ENCODE measurements at regions not wholly inside any gene's neighbourhood (a gene's known extent, or its start where the extent isn't known, plus 50 kb on each side); places are given as distances from the start of the nearest gene placed in this dataset.

DNA sequence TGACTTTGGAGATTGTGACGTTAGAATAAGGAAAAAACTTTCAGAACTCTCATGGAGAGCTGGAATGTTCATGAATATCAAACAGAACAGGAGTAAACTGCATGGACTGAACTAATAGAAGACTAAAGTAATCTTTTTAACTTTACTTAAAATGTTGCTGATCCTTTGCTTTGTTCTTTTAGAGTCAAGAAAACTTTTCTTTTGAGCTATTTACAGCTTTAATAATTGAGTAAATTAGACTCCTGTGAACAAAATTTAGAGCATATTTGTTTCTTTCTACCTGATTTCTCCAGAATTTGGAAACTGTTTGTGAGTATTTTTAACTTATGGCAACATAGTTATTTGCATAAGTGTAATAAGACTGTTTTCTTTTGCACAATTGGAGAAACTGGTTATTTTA, 146.3 kb downstream of the CDCA7 start:
- no peaks in the 10 kb centered on the region for H4K20me1 ChIP-seq (ENCODE audit: insufficient read depth, low read length)
- no peak overlapping the region for H3K4me2 ChIP-seq (ENCODE audit: low read depth, low read length)
- no peaks in the 10 kb centered on the region for H3K36me3 ChIP-seq (replicated peaks in 1 of 2; ENCODE audit: control insufficient read depth in 1 of 2, insufficient read depth in 2 of 2, low read length in 2 of 2)
- DNase-seq (ENCODE audit: low spot score) (no peak), FAIRE-seq (no peak), ATAC-seq (no peak)
- ChIA-PET CTCF (ENCODE audit: low intra/inter-chr PET ratio, low total read pairs) (no interaction called here), POLR2A (no interaction called here)
- in situ Hi-C loops (cut with HindIII; ENCODE audit: extremely low pct_ligation_motif_present, low pct_unique_long_range_greater_than_20kb) = no loop called here
- H2AFZ ChIP-seq (ENCODE audit: low read length) = no peak overlapping the region
- no peak overlapping the region for H3K27ac ChIP-seq (ENCODE audit: extremely low read length, insufficient read depth, low read length)
- no peaks in the 10 kb centered on the region for H3K27me3 ChIP-seq (ENCODE audit: control insufficient read depth in 1 of 2, insufficient read depth in 2 of 2, low read length in 2 of 2)
- BruUV-seq (replicated peaks) = no TSS peak
- H3K4me3 ChIP-seq (replicated peaks in 1 of 3; ENCODE audit: insufficient read depth in 1 of 3, low read depth in 2 of 3, low read length in 3 of 3) = no peak overlapping the region
- TF ChIP-seq RELA (CRISPR knock-in tag; IDR thresholded peaks at IDR 0.05) = no peak
- TF ChIP-seq, protein P1, sequence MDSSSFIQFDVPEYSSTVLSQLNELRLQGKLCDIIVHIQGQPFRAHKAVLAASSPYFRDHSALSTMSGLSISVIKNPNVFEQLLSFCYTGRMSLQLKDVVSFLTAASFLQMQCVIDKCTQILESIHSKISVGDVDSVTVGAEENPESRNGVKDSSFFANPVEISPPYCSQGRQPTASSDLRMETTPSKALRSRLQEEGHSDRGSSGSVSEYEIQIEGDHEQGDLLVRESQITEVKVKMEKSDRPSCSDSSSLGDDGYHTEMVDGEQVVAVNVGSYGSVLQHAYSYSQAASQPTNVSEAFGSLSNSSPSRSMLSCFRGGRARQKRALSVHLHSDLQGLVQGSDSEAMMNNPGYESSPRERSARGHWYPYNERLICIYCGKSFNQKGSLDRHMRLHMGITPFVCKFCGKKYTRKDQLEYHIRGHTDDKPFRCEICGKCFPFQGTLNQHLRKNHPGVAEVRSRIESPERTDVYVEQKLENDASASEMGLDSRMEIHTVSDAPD (CRISPR knock-in tag; IDR thresholded peaks at IDR 0.05) = no peak
- TF ChIP-seq ZC3H4 (CRISPR knock-in tag; IDR thresholded peaks at IDR 0.05; ENCODE audit: borderline replicate concordance) = no peak
- TF ChIP-seq, protein P2, sequence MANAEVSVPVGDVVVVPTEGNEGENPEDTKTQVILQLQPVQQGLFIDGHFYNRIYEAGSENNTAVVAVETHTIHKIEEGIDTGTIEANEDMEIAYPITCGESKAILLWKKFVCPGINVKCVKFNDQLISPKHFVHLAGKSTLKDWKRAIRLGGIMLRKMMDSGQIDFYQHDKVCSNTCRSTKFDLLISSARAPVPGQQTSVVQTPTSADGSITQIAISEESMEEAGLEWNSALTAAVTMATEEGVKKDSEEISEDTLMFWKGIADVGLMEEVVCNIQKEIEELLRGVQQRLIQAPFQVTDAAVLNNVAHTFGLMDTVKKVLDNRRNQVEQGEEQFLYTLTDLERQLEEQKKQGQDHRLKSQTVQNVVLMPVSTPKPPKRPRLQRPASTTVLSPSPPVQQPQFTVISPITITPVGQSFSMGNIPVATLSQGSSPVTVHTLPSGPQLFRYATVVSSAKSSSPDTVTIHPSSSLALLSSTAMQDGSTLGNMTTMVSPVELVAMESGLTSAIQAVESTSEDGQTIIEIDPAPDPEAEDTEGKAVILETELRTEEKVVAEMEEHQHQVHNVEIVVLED (CRISPR knock-in tag; IDR thresholded peaks at IDR 0.05; ENCODE audit: borderline replicate concordance) = no peak
- no peak for TF ChIP-seq HOXD1 (CRISPR knock-in tag; IDR thresholded peaks at IDR 0.05)
- TF ChIP-seq MEF2D (CRISPR knock-in tag; IDR thresholded peaks at IDR 0.05) = no peak
- no peak for TF ChIP-seq NR2C2 (CRISPR knock-in tag; IDR thresholded peaks at IDR 0.05; ENCODE audit: borderline replicate concordance)
- TF ChIP-seq, protein P3, sequence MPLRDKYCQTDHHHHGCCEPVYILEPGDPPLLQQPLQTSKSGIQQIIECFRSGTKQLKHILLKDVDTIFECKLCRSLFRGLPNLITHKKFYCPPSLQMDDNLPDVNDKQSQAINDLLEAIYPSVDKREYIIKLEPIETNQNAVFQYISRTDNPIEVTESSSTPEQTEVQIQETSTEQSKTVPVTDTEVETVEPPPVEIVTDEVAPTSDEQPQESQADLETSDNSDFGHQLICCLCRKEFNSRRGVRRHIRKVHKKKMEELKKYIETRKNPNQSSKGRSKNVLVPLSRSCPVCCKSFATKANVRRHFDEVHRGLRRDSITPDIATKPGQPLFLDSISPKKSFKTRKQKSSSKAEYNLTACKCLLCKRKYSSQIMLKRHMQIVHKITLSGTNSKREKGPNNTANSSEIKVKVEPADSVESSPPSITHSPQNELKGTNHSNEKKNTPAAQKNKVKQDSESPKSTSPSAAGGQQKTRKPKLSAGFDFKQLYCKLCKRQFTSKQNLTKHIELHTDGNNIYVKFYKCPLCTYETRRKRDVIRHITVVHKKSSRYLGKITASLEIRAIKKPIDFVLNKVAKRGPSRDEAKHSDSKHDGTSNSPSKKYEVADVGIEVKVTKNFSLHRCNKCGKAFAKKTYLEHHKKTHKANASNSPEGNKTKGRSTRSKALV (CRISPR knock-in tag; IDR thresholded peaks at IDR 0.05) = no peak
- TF ChIP-seq ZNF496 (CRISPR knock-in tag; IDR thresholded peaks at IDR 0.05; ENCODE audit: insufficient replicate concordance) = no peak
- TF ChIP-seq FOXM1 (CRISPR knock-in tag; IDR thresholded peaks at IDR 0.05) = no peak
- TF ChIP-seq KDM6A (CRISPR knock-in tag; IDR thresholded peaks at IDR 0.05; ENCODE audit: low read depth) = no peak
- TF ChIP-seq PTBP1 (IDR thresholded peaks at IDR 0.05; ENCODE audit: low read depth, low read length, poor library complexity, severe bottlenecking) = no peak
- TF ChIP-seq, protein P4, sequence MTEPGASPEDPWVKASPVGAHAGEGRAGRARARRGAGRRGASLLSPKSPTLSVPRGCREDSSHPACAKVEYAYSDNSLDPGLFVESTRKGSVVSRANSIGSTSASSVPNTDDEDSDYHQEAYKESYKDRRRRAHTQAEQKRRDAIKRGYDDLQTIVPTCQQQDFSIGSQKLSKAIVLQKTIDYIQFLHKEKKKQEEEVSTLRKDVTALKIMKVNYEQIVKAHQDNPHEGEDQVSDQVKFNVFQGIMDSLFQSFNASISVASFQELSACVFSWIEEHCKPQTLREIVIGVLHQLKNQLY (CRISPR knock-in tag; IDR thresholded peaks at IDR 0.05) = no peak
- TF ChIP-seq JDP2 (CRISPR knock-in tag; IDR thresholded peaks at IDR 0.05; ENCODE audit: borderline replicate concordance) = no peak
- H3K9me3 ChIP-seq (ENCODE audit: low read length) = peaks cover 8% of the 10 kb centered on the region; the same call in 1 of the 2 replicates
- no peaks in the 10 kb centered on the region for H3K79me2 ChIP-seq (ENCODE audit: insufficient read depth, low read length)
- H3K9ac ChIP-seq (ENCODE audit: insufficient read depth, low read depth, low read length) = no peak overlapping the region
- 0% methylated on average over 1 of the region's 1 CpG for WGBS (ENCODE audit: low lambda C conversion rate)
- intact Hi-C loops (cut with micrococcal nuclease; ENCODE audit: unreplicated experiment) = no loop called here
- peaks cover 4% of the 10 kb centered on the region; the same call in 1 of the 2 replicates for H3K4me1 ChIP-seq (ENCODE audit: insufficient read depth, low read length)

All from HepG2 (cell line).